HFFc6 (cell line): ENCODE measurements at regions not wholly inside any gene's neighbourhood (a gene's known extent, or its start where the extent isn't known, plus 50 kb on each side); places are given as distances from the start of the nearest gene placed in this dataset.

Experiments used
- DNase-seq: peaks from one replicate; pipeline ENCODE4 v3.0.0-alpha.2; 2018
- H3K27ac Mint-ChIP-seq: 2 replicates; pipeline ENCODE4 v1.8.0; 2020; ENCODE audit warnings: mild to moderate bottlenecking, mixed read lengths
- H3K27me3 Mint-ChIP-seq: 2 replicates; pipeline ENCODE4 v1.8.0; 2021; ENCODE audit warnings: mild to moderate bottlenecking, moderate library complexity, mixed read lengths; ENCODE audit not compliant: insufficient read depth
- H3K36me3 Mint-ChIP-seq: 2 replicates; pipeline ENCODE4 v1.8.0; 2021; ENCODE audit warnings: low read depth, mixed read lengths
- H3K4me1 Mint-ChIP-seq: 2 replicates; pipeline ENCODE4 v1.8.0; 2020; ENCODE audit warnings: low read depth, mixed read lengths
- H3K4me3 Mint-ChIP-seq: 2 replicates; pipeline ENCODE4 v1.8.0; 2020; ENCODE audit warnings: mild to moderate bottlenecking, moderate library complexity, mixed read lengths
- H3K9me3 Mint-ChIP-seq: 2 replicates; pipeline ENCODE4 v1.8.0; 2020; ENCODE audit warnings: mild to moderate bottlenecking, mixed read lengths
- TF ChIP-seq, protein P1 (sequence below): fragments of 200-600 bp; sonication (generic); IDR thresholded peaks from 2 replicates; pipeline ENCODE4 v1.5.0; 2021; ENCODE audit warnings: antibody characterized with exemption, mild to moderate bottlenecking

DNA sequence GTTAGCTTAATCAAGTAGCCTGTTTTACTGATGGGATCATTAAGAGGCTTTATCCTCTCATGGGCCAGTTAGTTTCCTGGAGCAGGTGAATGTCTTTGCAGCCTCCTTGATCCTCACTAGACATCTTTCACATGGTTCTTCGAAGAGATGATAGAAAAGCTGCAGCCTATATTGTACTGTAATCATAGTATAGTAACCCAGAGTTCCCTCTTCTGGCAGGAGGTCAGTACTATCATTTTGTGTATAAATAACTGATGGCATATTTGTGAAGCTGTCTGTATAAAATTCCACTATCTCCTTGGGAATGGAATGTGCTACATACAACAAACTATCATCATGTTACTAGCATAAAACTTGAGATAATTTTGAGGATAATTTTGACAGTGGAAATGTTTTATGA is 123.8 kb upstream of the PRPS1L1 start:
- H3K27ac Mint-ChIP-seq, result no peak overlapping the region
- no peak for DNase-seq
- TF ChIP-seq, protein P1, sequence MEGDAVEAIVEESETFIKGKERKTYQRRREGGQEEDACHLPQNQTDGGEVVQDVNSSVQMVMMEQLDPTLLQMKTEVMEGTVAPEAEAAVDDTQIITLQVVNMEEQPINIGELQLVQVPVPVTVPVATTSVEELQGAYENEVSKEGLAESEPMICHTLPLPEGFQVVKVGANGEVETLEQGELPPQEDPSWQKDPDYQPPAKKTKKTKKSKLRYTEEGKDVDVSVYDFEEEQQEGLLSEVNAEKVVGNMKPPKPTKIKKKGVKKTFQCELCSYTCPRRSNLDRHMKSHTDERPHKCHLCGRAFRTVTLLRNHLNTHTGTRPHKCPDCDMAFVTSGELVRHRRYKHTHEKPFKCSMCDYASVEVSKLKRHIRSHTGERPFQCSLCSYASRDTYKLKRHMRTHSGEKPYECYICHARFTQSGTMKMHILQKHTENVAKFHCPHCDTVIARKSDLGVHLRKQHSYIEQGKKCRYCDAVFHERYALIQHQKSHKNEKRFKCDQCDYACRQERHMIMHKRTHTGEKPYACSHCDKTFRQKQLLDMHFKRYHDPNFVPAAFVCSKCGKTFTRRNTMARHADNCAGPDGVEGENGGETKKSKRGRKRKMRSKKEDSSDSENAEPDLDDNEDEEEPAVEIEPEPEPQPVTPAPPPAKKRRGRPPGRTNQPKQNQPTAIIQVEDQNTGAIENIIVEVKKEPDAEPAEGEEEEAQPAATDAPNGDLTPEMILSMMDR, result peak; percentile 35; the same call in 1 of the 2 replicates
- H3K4me3 Mint-ChIP-seq, result no peak overlapping the region
- H3K9me3 Mint-ChIP-seq, result no peaks in the 10 kb centered on the region
- H3K36me3 Mint-ChIP-seq, result no peaks in the 10 kb centered on the region
- peaks cover 7% of the 10 kb centered on the region; the same call in 1 of the 2 replicates for H3K4me1 Mint-ChIP-seq
- peaks cover 7% of the 10 kb centered on the region; the same call in 1 of the 2 replicates for H3K27me3 Mint-ChIP-seq

GRCh38 chr7:18153183-18153748 is 125.6 kb upstream of the PRPS1L1 start:
- H3K27me3 Mint-ChIP-seq, result peaks cover 4% of the 10 kb centered on the region; the same call in 1 of the 2 replicates
- no peak overlapping the region for H3K27ac Mint-ChIP-seq
- TF ChIP-seq, protein P1, result no peak
- H3K9me3 Mint-ChIP-seq, result no peaks in the 10 kb centered on the region
- no peak for DNase-seq
- H3K4me1 Mint-ChIP-seq, result peaks cover 7% of the 10 kb centered on the region; the same call in 1 of the 2 replicates
- H3K36me3 Mint-ChIP-seq, result no peaks in the 10 kb centered on the region
- H3K4me3 Mint-ChIP-seq, result peak overlapping the region; percentile 54

DNA sequence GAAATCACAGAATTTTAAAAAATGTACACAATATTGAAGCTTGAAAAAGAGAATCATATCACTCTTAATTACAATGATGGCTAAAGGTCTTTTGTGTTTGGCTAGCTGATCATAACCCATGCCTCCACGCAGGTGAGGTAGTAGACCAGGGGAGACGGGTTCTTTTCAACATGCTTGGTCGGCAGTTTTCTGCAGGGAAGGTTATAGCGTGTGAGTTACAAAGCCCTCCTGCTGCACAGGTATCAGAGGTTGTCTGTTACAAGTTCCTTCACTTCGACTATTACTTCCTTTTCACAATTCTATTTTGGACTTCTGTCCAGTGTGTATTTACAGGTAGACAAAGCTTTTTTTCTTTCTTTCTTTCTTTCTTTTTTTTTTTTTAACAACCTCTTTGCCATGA is 127.1 kb upstream of the PRPS1L1 start:
- Mint-ChIP-seq H3K4me3 (no peak overlapping the region), H3K36me3 (no peaks in the 10 kb centered on the region), H3K9me3 (no peaks in the 10 kb centered on the region), H3K4me1 (peaks cover 7% of the 10 kb centered on the region; the same call in 1 of the 2 replicates), H3K27ac (no peak overlapping the region), H3K27me3 (peaks cover 2% of the 10 kb centered on the region; the same call in 1 of the 2 replicates)
- TF ChIP-seq, protein P1, result no peak
- DNase-seq, result no peak

DNA sequence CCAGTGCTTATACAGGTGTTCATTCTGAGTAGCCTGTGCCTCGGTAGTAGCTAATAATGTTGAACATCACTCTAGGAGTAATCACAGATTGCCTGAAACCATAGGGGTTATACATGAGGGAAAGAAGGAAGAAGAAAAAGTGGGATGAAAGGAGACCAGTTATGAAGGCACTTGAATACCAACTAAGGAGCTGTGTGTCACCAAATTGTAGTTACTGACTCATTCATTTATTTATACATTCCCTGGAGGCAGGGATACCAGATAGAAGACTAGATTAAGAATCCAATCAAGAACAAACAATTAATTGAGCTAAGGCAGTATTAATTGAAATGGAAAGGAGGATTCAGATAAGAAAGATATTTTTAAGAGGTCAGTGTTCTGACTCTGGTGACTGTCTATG is 129.6 kb upstream of the PRPS1L1 start:
- H3K27me3 Mint-ChIP-seq, result peaks cover 2% of the 10 kb centered on the region; the same call in 1 of the 2 replicates
- DNase-seq, result no peak
- peaks cover 7% of the 10 kb centered on the region; the same call in 1 of the 2 replicates for H3K4me1 Mint-ChIP-seq
- H3K9me3 Mint-ChIP-seq, result no peaks in the 10 kb centered on the region
- no peaks in the 10 kb centered on the region for H3K36me3 Mint-ChIP-seq
- TF ChIP-seq, protein P1, result no peak
- H3K4me3 Mint-ChIP-seq, result no peak overlapping the region
- no peak overlapping the region for H3K27ac Mint-ChIP-seq

- Mint-ChIP-seq H3K9me3 (no peaks in the 10 kb centered on the region), H3K36me3 (no peaks in the 10 kb centered on the region), H3K27ac (no peak overlapping the region), H3K4me1 (no peaks in the 10 kb centered on the region), H3K27me3 (peaks cover 6% of the 10 kb centered on the region; the same call in 1 of the 2 replicates), H3K4me3 (no peak overlapping the region)
- TF ChIP-seq, protein P1, result no peak
- no peak for DNase-seq
Observed at GRCh38 chr7:18162657-18163056, 135.0 kb upstream of the PRPS1L1 start.
